OCI-LY3 (cell line): ENCODE measurements at regions not wholly inside any gene's neighbourhood (a gene's known extent, or its start where the extent isn't known, plus 50 kb on each side); places are given as distances from the start of the nearest gene placed in this dataset.

Source experiments
- EZH2phosphoT487 ChIP-seq: fragments of 200-600 bp; shearing (Covaris generic); IDR thresholded peaks from 2 replicates; pipeline ENCODE4 v1.6.1; 2018; ENCODE audit warnings: antibody characterized with exemption, mixed run types, low read depth
- TF ChIP-seq, protein P1 (sequence below): fragments of 200-600, 300-600 bp; sonication (generic); IDR thresholded peaks from 2 replicates; pipeline ENCODE4 v1.5.1; 2014; ENCODE audit warnings: antibody characterized with exemption, low read length, low read depth

DNA sequence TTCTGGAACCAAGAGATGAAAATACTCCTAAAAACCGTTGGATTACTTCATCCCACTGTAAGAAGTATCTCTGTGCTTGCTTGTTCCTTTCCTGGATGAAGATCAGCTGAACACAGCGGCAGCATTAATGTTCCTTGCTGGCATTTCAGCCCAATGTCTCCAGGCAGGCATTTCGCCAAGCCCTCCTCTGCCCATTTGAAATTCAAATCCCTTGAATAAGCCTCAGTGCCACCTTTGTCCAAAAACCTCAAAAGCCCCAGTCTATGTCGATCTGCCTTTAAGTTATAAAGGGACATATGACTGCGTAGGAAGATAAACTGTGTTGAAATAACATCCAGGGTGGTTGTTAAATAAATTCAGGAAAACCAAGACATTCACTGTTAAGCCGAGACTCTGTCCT lies 156.8 kb upstream of the PDZRN3 start:
- TF ChIP-seq, protein P1, sequence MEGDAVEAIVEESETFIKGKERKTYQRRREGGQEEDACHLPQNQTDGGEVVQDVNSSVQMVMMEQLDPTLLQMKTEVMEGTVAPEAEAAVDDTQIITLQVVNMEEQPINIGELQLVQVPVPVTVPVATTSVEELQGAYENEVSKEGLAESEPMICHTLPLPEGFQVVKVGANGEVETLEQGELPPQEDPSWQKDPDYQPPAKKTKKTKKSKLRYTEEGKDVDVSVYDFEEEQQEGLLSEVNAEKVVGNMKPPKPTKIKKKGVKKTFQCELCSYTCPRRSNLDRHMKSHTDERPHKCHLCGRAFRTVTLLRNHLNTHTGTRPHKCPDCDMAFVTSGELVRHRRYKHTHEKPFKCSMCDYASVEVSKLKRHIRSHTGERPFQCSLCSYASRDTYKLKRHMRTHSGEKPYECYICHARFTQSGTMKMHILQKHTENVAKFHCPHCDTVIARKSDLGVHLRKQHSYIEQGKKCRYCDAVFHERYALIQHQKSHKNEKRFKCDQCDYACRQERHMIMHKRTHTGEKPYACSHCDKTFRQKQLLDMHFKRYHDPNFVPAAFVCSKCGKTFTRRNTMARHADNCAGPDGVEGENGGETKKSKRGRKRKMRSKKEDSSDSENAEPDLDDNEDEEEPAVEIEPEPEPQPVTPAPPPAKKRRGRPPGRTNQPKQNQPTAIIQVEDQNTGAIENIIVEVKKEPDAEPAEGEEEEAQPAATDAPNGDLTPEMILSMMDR: no peak
- TF ChIP-seq EZH2phosphoT487: no peak
